GM19463 (cell line): ENCODE measurements at regions not wholly inside any gene's neighbourhood (a gene's known extent, or its start where the extent isn't known, plus 50 kb on each side); places are given as distances from the start of the nearest gene placed in this dataset.

Experiments
- ATAC-seq: cut with Tn5 transposase; IDR thresholded peaks from one replicate; pipeline ENCODE4 v1.9.1; 2021; ENCODE audit warnings: mild to moderate bottlenecking, moderate library complexity; ENCODE audit not compliant: unreplicated experiment

DNA sequence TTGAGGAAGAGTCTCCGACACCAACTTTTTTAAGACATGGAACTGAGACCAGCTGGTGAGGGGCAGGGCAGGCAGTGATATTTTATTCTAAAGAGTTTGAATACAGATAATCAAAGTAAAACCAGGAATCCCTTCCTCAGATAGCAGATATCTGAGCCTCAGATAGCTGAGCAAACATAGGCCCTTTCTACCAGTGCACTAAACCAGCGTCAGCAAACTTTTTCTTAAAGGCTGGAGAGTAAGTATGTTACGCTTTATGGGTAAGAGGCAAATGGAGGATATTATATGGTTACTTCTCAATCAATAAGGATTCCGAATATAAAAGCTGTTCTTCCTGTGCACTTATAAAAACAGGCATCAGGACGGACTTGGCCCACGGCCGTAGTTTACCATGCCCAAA is 73.9 kb downstream of the WNT5A start:
- no peak for ATAC-seq

DNA sequence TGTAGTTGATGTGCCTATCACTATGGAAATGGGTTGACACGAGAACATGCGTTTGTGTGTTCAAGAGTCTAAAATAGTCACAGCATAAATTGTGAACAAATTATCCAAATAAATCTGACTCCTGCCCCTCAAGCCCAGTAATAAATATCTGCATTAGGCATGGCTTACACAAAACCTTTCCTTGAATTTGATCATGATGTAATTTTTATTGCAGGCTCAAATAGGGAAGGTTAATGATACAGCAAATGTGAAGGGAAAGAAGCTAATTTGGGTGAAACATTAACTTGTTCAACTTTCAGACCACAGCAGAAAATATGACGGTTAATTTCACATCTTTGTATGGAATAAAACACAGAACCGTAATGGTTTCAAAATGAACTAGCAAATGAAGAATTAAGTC is 74.6 kb downstream of the WNT5A start:
- ATAC-seq: no peak

DNA sequence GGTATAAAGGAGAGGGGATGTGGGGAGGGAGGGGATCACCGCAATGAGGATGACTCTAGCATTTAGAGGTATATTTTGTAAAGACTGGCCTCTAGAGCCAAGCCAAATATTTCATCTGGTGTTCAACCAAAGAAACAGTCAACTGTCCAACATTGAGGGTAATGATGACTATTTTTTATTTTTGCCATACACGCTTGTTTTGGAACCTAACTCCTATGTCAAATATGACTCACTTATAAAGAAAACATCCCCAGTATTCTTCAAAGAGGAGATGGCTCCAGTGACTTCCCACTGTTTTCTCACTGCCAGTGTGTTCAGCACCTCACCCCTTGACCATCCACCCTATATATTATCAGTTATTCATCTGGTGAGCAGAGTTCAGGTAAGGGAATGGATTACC is 77.3 kb downstream of the WNT5A start:
- no peak for ATAC-seq

DNA sequence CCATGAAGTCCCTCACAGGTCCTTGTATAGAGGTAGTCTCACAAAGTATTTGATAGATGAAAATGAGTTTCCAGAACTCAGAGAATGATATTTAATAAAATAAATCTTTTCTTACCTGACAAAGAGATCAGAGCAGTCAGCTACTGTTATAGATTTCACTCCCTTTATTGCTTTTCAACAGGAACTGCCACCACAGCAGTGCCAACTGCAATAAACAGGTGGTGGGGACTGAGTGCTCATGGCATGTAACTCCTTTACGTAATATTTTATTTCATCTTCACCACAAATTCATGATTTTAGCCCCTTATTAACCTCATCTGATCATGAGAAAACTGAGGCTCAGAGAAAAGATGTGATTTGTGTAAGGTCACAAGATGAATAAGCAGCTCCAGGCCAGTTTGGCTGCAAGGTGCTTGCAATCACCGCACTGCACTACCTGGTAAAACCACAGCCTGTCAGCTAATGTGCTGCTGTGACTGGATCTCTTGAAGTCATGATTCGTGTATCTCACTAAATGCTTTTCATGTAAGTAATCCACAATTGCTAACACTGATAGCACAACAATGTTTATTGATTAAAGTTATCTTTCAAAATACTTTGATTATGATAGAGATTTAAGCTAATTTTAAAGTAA is 78.8 kb downstream of the WNT5A start:
- no peak for ATAC-seq

DNA sequence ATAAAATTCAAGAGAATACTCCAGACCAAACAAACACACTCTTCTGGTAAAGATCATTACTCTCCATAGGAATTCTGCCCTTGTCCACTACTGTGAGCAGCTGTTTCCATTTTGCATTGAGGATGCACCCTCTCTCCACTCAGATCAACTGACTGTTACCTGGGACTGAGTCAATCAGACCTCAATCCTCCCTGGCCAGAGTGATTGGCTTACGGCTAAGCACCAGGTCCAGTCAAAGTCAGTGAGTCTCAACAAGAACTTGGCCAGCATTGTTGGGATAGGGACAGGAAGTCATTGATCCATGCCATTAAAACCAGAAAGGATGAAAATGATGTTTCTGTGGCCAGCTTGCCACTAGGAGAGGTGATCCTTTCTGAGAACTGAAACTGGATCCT is 79.7 kb downstream of the WNT5A start:
- no peak for ATAC-seq

DNA sequence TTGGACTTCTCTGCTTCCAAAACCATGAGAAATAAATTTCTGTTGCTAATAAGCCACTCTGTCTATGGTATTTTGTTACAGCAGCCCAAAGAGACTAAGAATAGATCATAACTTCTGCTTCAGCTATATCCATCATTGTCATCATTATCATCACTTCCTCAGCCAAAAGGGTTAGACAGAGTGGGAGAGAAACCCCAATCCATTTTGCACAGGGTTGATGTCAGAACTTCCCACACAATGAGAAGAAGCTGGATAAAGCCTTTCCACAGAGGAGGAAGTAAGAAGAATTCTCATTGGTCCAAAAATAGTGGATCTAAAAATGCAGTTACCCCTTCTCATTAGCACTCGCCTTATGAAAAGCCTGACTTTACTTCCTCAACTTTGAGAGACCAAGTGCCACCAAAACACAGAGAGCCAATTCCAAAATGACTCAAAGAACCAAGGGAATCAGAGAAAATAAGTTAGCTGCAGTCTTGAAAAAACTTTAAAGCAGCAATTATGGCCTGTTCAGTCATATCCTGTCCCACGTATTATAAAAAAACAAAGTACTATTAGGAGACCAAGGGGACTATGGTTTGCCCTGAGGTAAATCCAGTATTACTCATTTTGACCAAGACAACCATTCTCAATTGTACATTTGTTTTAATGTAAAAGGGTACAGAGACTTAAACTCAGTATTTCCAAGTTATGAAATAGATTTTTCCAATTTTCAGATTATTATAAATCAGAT is 80.2 kb downstream of the WNT5A start:
- ATAC-seq: no peak

DNA sequence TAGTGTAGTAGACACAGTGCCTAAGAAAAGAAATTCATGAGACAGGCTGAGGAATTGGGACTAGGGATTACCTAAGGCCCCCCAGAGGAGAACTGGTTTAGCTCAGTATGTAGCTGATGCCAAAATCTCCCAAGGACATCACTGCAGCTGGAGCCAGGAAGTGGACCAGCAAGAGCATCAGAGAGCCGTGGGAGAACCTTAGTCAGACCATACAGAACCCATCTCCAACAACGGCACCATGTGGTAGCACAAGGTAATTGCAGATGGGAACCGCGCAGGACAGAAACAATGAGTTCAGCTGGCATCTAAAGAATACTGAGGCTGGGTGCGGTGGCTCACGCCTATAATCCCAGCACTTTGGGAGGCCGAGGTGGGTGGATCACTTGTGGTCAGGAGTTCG is 81.7 kb downstream of the WNT5A start:
- ATAC-seq: no peak

DNA sequence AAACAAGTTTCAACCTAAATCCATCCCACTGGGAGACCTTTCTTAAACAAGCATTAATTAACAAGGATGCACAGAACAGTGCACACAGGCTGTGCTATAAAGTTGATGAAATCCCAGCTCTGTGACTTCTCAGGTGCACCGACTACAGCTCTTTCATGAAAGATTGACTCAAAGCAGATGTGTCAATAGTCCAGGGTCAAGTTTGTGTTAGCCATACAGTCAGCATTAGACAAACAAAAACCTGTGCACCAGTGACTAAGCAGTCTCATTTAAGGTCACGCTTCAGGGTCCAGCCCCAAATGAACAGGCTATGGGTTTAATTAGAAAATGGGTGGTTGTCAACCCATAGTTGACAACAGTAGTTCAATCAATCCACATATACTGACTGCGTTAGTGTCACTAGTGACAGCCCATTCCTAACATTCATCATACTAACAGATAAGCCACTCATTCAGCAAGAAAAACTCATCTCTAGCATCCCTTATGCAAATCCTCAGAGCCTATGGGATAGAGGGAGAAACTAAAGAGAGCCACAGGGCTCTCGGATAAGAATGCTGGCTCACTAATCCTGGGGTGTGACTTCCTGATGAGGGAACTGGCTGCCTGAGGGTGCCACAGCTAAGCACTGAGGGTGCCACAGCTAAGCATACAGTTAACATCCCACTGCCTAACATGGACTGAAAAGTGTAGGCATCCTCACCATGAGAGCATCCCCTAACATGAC is 84.1 kb downstream of the WNT5A start:
- no peak for ATAC-seq

DNA sequence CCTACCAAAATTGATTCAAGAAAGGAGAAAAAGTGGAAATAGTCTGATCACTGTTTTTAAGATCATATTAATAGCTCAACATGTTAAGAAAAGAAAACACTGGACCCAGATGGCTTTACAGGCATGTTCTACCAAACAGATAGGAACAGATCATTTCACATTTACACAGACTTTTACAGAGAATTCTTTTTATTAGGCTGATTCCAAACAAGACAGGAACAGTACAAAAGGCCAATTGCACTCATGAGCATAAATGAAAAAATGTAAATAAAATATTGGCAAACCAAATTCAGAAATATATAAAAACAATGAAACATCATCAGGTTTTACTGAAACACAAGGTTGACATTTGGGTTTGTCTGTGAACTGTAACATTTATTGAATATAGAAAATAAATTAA is 106.5 kb downstream of the WNT5A start:
- ATAC-seq: no peak

DNA sequence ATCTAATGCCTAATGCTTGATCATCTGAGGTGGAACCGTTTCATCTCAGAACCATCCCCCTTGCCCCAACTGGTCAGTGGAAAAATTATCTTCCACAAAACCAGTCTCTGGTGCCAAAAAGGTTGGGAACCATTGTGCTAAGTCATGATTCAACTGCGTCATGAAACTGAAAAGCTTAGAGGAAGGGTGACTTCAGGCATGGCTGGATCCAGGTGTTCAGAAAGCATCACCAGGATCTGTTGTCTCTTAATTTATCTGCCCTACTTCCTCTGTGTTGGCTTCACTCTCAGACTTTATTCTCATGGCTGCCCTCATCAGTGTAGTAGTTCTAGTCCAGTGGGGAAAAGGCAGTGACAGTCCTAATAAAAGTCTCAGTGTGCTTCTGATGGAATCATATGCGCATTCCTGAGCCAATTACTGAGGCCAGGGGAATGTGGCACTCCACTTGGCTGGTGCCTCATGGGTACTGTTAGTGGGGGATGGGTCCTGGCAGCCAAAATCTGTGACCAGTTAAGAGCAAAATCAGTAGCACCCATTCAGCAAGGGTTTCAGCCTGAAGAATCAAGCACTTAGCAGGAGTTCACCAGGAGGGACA is 110.3 kb downstream of the WNT5A start:
- no peak for ATAC-seq

DNA sequence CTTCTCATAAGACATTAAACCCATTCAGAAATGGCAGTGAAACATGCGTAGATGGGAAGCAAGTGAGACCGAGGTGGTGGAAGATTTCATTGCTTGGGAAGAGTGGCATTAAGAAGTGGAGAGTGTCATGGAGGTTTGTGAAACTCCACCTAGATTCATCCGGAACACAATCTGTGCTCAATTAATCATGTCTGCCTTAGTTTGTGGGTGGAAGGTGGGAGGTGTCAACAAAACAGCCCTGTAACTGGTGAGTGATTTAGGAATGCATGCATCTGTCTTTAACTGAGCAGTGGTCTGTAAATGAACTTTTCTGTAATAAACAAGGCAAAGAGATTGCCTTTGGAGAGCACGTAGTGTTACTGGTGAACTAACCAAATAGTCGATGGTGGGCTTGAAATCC is 113.7 kb downstream of the WNT5A start:
- ATAC-seq: no peak

DNA sequence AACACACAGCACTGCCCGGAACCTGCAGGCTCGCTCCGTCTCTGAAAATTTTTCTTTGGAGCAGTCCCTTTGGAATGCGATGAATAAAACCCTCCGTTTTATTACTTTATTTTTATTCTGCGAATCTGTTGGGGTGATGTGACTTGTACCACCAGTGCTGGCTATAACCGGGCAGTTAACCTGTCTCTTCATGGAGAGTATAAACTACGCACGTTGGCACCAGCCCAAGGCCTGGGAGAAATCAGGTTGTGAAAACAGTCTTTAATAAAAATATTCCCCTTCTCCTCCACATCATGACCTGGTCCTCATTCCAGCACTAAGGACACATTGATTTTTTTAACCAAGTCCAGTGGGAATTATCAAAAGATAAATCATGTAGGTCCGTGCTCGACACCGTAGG is 116.8 kb downstream of the WNT5A start:
- no peak for ATAC-seq

DNA sequence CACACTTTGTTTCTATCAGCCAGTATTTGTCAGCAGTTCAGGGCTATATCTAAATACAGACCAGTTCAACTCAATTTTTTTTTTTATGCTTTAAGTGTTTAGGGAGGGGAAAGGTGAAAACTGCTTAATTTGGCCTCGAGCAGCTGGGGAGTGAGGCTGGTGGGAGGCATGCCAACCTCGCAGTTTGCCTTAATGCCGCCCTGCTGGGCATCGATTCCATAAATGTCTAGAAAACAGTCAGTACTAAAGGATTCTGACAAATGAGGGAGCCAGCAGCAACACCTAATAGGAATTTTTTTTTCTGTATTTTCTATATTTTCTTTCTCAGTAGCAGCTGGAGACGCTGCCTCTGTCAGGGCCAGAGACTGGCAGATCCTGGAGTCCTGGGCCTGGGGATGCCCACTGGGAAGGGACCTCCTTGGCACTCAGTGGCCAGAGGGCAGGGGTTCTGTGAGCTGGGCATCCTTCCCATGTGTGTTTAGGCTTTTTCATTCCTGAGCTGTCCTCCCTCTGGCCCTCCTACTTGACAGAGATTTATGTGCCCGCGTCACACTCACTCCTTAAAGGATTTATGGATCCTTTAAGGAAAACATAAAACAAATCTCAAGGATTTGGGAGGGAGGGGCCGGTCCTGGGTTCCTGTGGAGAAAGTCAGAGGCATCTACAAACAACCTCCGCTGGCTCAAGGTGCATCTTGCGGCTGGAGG is 117.8 kb downstream of the WNT5A start:
- ATAC-seq: no peak

DNA sequence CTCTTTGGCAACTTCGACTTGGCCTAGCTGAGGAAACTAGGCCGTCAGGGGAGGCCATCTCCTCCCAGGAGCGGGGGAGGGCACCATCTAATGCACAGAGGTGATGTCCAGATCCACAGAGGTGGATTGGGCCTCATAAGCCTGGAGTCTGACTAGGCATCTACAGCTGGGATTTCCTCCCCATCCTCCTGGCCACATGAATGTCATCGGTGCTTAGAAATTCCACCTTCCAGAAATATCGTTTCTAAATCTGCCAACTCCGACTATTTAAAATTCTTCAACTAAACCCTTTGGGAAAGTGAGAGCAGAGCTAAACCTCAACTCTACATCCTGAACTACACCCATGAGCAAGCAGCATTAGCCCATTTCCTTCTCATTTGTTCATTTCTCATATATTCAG is 118.7 kb downstream of the WNT5A start:
- ATAC-seq: no peak

DNA sequence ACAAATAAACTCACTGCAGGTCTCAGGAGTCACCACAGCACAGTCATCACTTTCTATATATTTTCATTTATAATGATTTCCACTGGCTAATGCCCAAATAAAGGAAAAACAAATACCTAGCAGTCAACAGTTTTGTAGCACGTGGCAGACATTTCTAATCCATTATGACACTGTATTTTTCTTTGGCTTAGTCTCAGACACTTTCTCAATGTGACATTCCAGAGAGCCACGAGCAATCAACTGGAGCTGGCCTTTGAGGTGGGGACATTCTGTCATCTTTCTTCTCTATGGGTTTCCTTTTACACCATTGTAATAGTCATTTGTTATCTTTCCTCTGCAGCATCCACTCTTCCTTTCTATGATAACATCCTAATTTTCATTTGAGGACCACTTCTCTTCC is 119.7 kb downstream of the WNT5A start:
- ATAC-seq: no peak

DNA sequence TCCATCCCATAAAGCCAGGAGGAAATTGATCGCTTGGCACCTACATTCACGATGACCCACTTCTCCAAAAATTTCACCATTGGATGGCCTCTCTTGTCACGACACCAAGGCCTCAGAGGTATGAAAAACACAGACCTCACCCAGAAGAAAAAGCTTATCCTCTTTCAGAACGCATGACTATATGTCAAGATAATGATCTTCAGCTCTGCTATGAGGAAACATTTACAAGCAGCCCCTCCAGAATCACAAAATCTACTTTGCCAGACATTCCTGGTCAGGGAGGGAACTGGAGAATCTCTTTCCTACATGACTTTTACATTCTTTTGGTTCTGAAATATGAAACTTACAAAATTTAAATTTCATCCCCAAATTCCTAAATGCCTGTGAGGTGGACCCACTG is 122.7 kb downstream of the WNT5A start:
- no peak for ATAC-seq

DNA sequence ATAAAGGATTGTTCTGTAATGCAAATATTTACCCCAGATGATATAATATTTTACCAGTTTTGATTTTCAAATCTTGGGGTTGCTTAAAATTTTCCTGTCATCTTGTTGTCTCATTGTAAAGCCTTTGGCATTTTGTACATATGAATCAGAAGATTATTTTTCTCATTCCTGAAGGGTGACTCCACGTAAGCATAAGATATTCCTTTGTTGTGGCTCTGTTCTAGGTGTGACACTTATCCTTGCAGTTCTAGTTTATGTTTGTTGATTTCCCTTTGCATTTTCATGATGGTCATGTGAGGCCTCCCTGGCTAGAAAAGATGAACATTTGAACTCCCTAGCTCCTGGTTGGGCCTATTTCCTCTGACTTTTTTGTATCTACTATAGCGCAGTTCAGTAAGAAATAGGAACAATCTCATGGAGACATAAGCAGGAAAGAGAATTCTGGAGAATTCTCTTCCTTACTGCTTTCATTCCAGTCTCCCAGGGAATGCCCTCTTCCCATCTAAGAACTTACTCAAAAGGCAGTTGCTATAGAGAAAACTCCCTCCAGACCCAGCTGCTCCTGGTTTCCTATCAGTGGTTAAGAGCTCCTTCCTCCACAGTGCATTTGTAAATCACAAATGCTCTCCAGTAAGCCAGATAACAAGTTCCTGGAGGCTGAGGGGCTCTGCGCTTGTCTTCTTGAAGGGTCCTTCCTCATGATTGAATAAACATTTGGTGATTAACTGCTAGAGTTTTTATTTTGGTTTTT is 124.7 kb downstream of the WNT5A start:
- ATAC-seq: no peak

DNA sequence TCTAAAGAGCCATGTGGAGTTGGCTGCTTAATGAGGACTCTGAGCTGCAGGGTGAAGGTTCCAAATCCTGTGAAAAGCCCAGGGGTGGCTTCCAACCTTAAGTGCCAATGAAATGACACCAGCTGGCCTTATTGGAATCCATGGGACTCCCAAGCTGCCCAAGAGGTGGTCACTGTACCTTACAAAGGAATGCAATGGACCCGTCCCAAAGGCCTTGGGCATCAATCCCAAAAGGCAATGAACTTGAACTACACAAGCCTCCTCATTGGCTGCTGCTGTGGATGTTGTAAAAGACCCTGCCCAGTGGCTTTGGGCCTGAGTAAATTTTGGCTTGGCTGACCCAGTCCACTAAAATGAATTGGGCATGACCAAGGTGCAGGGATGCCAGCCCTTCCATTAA is 129.3 kb downstream of the WNT5A start:
- no peak for ATAC-seq

DNA sequence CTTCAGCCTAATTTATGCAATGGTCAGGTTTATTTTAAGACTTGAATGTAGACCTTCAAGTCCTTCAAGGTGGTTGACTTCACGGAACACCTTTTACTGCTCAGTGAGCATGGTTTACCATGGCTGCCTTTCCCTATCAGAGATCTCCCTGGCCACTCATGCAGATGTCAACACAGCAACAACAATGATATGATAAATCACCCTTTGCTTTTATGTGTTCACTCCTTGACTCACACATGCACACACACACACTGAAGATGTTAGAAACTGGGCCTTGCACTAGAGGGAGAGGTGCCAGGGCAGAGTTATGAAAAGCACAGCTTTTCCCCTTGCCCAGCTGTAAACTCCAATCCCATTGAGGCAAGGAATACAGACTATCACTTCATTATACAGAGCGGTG is 134.4 kb downstream of the WNT5A start:
- no peak for ATAC-seq

DNA sequence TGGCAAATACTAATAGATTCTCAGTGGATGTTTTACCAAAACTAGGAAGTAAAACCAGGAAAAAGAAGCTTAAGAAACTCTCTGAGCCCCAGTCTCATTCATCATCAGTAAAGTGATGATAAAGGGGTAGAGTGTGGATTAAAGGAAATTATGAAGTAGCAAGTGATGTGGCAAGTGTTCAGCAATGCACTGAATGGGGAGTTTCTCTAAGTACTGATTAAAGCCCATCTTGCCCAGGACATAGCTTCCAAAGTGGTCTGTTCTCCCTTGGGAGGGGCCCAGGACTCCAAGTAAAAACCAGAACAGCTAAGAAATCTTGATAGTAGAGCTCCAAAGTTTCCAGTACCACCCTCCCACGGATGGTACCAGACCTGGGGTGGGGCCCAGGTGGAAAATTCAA is 137.3 kb downstream of the WNT5A start:
- ATAC-seq: no peak
